Fibroblast of lung (primary cell): ENCODE measurements at regions not wholly inside any gene's neighbourhood (a gene's known extent, or its start where the extent isn't known, plus 50 kb on each side); places are given as distances from the start of the nearest gene placed in this dataset.
"Not testable (repeated sequence)": the region's sequence is repeated elsewhere in the genome, so short reads cannot be mapped to it uniquely, and the experiment has no call there.

Experiments
- CTCF ChIP-seq, 2 donors: IDR thresholded peaks in 1 of 2; conservative IDR thresholded peaks in 1 of 2; 1 replicate in 1 of 2; 2 replicates in 1 of 2; pipeline ENCODE4 v1.5.1; 2011 to 2012; ENCODE audit warnings: low read length in 2 of 2, control low read depth in 1 of 2, inconsistent platforms in 1 of 2, low read depth in 1 of 2, mild to moderate bottlenecking in 1 of 2
- EZH2 ChIP-seq: IDR thresholded peaks from 2 replicates; pipeline ENCODE4 v1.5.1; 2012; ENCODE audit warnings: low read length, control low read depth, mild to moderate bottlenecking; ENCODE audit errors: missing control alignments

DNA sequence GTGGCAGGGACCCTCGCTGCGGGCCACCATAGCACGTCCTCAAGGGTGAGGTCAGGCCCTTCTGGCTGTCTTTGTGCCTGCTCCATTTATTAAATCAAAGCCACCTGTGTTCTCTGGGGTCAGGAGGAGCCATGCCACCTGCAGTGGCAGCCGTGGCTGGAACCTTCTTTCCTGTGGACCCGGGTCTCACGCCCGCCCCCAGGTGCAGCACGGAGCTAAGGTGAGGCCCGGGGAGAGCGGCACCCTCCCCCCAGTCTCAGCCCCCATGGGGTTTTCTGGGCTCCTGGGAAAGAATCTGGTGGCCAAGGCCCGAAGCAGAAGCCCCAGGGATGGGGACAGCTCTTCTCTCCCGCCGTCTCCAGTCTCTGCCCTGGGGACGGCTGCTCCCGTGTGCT, 195.4 kb downstream of the LAT start:
- TF ChIP-seq CTCF (conservative IDR thresholded peaks at IDR 0.05 in 1 of 2, IDR thresholded peaks at IDR 0.05 in 1 of 2; ENCODE audit: low read depth in 1 of 2, low read length in 2 of 2); EZH2: not testable (repeated sequence)
